Fibroblast of the aortic adventitia (primary cell): ENCODE measurements at regions not wholly inside any gene's neighbourhood (a gene's known extent, or its start where the extent isn't known, plus 50 kb on each side); places are given as distances from the start of the nearest gene placed in this dataset.

Experiments
- DNase-seq: peaks from one replicate; pipeline ENCODE4 v3.0.0-alpha.2; 2010; ENCODE audit warnings: low read depth
- H3K4me3 ChIP-seq: 2 replicates; pipeline ENCODE4 v1.5.1; 2011; ENCODE audit warnings: low read depth, mild to moderate bottlenecking, control low read depth, low read length, moderate library complexity
- CTCF ChIP-seq: IDR thresholded peaks from 2 replicates; pipeline ENCODE4 v1.5.1; 2011; ENCODE audit warnings: mild to moderate bottlenecking, low read length, control low read depth, inconsistent platforms; ENCODE audit not compliant: insufficient read depth

GRCh38 chr10:6305401-6306321, 102.9 kb downstream of the PFKFB3 start:
- no peak overlapping the region for H3K4me3 ChIP-seq
- no peak for DNase-seq
- TF ChIP-seq CTCF: no peak

- no peak for DNase-seq
- H3K4me3 ChIP-seq: no peak overlapping the region
- no peak for TF ChIP-seq CTCF
Measured at GRCh38 chr10:6306917-6307316, 104.2 kb downstream of the PFKFB3 start.

- TF ChIP-seq CTCF: no peak
- no peak for DNase-seq
- H3K4me3 ChIP-seq: no peak overlapping the region
Measured at GRCh38 chr10:6309816-6310215, 107.1 kb downstream of the PFKFB3 start.

- TF ChIP-seq CTCF: no peak
- H3K4me3 ChIP-seq: no peak overlapping the region
- no peak for DNase-seq
Measured at GRCh38 chr10:6310977-6311376, 108.2 kb downstream of the PFKFB3 start.

GRCh38 chr10:6311700-6312330, 109.1 kb downstream of the PFKFB3 start:
- no peak overlapping the region for H3K4me3 ChIP-seq
- no peak for DNase-seq
- no peak for TF ChIP-seq CTCF

GRCh38 chr10:6312636-6313035, 109.9 kb downstream of the PFKFB3 start:
- H3K4me3 ChIP-seq: no peak overlapping the region
- TF ChIP-seq CTCF: no peak
- no peak for DNase-seq
